Kidney epithelial cell (primary cell): ENCODE measurements at regions not wholly inside any gene's neighbourhood (a gene's known extent, or its start where the extent isn't known, plus 50 kb on each side); places are given as distances from the start of the nearest gene placed in this dataset.

ENCODE experiments used
- DNase-seq: peaks from one replicate; pipeline ENCODE4 v3.0.0-alpha.2; 2010; ENCODE audit warnings: low read depth
- H3K27me3 ChIP-seq: 2 replicates; pipeline ENCODE4 v1.6.0; 2011; ENCODE audit warnings: low read length; ENCODE audit not compliant: control insufficient read depth, insufficient read depth
- H3K36me3 ChIP-seq: 2 replicates; pipeline ENCODE4 v1.5.1; 2011; ENCODE audit warnings: low read length; ENCODE audit not compliant: control insufficient read depth, insufficient read depth
- H3K4me3 ChIP-seq: 2 replicates; pipeline ENCODE4 v1.5.1; 2011; ENCODE audit warnings: low read depth, mild to moderate bottlenecking, control low read depth, low read length
- TF ChIP-seq, protein P1 (sequence below): IDR thresholded peaks from 2 replicates; pipeline ENCODE4 v1.5.1; 2011; ENCODE audit warnings: mild to moderate bottlenecking, moderate library complexity, low read length, control low read depth, inconsistent platforms; ENCODE audit not compliant: insufficient read depth, poor library complexity, severe bottlenecking

DNA sequence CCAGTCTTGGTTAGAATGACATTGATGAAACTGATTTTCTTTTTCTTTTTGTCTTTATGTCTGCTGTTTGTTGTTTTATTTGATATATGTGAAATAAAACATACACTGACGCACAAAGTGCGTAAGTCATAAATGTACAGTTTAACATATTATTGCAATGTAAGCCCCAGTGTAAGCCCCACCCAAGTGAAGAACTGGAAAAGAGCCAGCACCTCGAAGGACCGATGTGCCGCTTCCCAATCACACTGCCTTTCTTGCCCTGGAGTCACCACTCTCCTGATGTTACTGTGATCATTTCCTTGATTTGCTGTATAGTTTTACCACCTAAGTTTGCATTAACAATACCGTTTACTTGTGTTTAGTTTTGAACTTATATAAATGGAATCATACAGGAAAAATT is 128.4 kb upstream of the LPP start:
- H3K27me3 ChIP-seq = no peaks in the 10 kb centered on the region
- TF ChIP-seq, protein P1, sequence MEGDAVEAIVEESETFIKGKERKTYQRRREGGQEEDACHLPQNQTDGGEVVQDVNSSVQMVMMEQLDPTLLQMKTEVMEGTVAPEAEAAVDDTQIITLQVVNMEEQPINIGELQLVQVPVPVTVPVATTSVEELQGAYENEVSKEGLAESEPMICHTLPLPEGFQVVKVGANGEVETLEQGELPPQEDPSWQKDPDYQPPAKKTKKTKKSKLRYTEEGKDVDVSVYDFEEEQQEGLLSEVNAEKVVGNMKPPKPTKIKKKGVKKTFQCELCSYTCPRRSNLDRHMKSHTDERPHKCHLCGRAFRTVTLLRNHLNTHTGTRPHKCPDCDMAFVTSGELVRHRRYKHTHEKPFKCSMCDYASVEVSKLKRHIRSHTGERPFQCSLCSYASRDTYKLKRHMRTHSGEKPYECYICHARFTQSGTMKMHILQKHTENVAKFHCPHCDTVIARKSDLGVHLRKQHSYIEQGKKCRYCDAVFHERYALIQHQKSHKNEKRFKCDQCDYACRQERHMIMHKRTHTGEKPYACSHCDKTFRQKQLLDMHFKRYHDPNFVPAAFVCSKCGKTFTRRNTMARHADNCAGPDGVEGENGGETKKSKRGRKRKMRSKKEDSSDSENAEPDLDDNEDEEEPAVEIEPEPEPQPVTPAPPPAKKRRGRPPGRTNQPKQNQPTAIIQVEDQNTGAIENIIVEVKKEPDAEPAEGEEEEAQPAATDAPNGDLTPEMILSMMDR = no peak

GRCh38 chr3:188026191-188026968 is 127.6 kb upstream of the LPP start:
- H3K36me3 ChIP-seq = no peaks in the 10 kb centered on the region
- DNase-seq = peak; percentile 93
- H3K4me3 ChIP-seq = no peak overlapping the region
- TF ChIP-seq, protein P1 = no peak
- no peaks in the 10 kb centered on the region for H3K27me3 ChIP-seq

More for the DNA sequence above, 128.4 kb upstream of the LPP start:
- H3K4me3 ChIP-seq = no peak overlapping the region
- DNase-seq = no peak
- H3K36me3 ChIP-seq = no peaks in the 10 kb centered on the region

GRCh38 chr3:188031121-188031520 is 122.8 kb upstream of the LPP start:
- Histone ChIP-seq H3K4me3 (no peak overlapping the region), H3K36me3 (no peaks in the 10 kb centered on the region), H3K27me3 (no peaks in the 10 kb centered on the region)
- TF ChIP-seq, protein P1 = no peak
- DNase-seq = no peak

DNA sequence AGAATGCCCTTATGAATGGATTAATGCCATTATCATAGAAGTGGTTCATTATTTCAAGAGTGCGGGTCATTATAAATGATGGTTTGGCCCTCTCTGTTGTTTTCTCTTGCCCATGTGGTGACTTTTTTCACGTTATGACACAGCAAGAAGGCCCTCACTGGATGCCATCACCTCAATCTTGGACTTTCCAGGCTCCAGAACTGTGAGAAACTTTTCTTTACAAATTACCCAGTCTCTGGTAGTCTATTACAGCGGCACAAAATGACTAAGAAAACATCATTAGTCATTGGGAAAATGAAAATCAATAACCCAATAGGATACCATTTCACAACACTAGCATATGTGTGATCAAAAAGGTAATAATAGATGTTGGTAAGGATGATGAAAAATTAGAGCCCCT is 119.0 kb upstream of the LPP start:
- no peak for DNase-seq
- TF ChIP-seq, protein P1 = no peak
- H3K36me3 ChIP-seq = no peaks in the 10 kb centered on the region
- H3K27me3 ChIP-seq = no peaks in the 10 kb centered on the region
- H3K4me3 ChIP-seq = no peak overlapping the region

DNA sequence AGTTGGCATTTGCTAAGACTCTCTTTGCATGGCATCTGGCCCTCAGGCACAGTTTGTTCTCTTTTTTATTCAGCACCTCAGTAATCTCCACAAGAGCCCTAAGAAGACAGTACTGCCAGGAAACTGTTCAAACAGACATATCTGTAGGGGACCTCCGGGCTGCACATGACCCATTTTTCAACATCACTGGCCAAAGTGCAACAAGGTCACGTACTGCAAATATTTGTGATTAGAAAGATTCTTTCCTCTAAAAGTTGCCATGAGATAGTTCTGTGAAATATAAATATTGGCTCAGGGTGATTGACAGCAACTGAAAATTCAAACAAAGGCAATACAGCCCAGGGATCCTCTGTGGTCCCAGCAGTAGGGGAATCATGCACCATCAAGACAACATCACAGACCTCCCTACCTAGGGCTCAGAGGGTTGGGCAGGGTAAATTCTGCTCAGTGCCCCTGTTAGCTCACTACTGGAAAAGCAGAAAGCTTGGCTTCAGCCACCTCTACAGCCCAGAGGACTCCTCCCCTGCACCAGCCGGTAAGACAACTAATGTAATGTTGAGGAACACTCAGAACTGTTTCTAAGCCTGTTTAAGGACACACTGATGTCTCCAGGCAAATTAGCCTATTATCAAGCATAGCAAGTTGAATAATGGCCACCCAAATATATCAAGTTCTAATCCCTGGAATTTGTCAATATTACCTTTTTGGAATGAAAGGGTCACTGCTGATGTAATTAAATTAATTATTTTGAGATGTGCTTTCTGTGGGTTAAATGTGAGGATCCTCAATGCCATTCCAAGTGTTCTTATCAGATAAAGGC is 117.4 kb upstream of the LPP start:
- TF ChIP-seq, protein P1 = no peak
- no peaks in the 10 kb centered on the region for H3K27me3 ChIP-seq
- DNase-seq = no peak
- no peak overlapping the region for H3K4me3 ChIP-seq
- H3K36me3 ChIP-seq = no peaks in the 10 kb centered on the region
